ENCODE measurements at regions not wholly inside any gene's neighbourhood (a gene's known extent, or its start where the extent isn't known, plus 50 kb on each side); places are given as distances from the start of the nearest gene placed in this dataset.
"Not testable (repeated sequence)": the region's sequence is repeated elsewhere in the genome, so short reads cannot be mapped to it uniquely, and the experiment has no call there.

- DNase-seq (ENCODE audit: low spot score): no peak
Measured at GRCh38 chr5:174987443-174988012, 263.1 kb downstream of the MSX2 start.

GRCh38 chr5:174984863-174985262, 260.5 kb downstream of the MSX2 start:
- DNase-seq (ENCODE audit: low spot score): no peak

- no peak for DNase-seq (ENCODE audit: low spot score)
Measured at GRCh38 chr5:174982485-174982884, 258.1 kb downstream of the MSX2 start.

GRCh38 chr5:174981416-174981815, 257.0 kb downstream of the MSX2 start:
- DNase-seq (ENCODE audit: low spot score): peak; percentile 43

GRCh38 chr5:174980952-174981351, 256.6 kb downstream of the MSX2 start:
- no peak for DNase-seq (ENCODE audit: low spot score)

GRCh38 chr5:174972291-174972690, 247.9 kb downstream of the MSX2 start:
- no peak for DNase-seq (ENCODE audit: low spot score)

GRCh38 chr5:174971210-174971609, 246.8 kb downstream of the MSX2 start:
- DNase-seq (ENCODE audit: low spot score): no peak

GRCh38 chr5:174970502-174970901, 246.1 kb downstream of the MSX2 start:
- no peak for DNase-seq (ENCODE audit: low spot score)

- DNase-seq (ENCODE audit: low spot score): no peak
Measured at GRCh38 chr5:174953871-174954270, 229.5 kb downstream of the MSX2 start.

GRCh38 chr5:174951151-174951780, 226.9 kb downstream of the MSX2 start:
- DNase-seq (ENCODE audit: low spot score): peak; percentile 75

- no peak for DNase-seq (ENCODE audit: low spot score)
Measured at GRCh38 chr5:174947548-174947947, 223.2 kb downstream of the MSX2 start.

- DNase-seq (ENCODE audit: low spot score): no peak
Measured at GRCh38 chr5:174945853-174946252, 221.5 kb downstream of the MSX2 start.

GRCh38 chr5:174943785-174944184, 219.4 kb downstream of the MSX2 start:
- DNase-seq (ENCODE audit: low spot score): no peak

GRCh38 chr5:174943002-174943401, 218.6 kb downstream of the MSX2 start:
- DNase-seq (ENCODE audit: low spot score): not testable (repeated sequence)

GRCh38 chr5:174937201-174938123, 213.1 kb downstream of the MSX2 start:
- DNase-seq (ENCODE audit: low spot score): peak; percentile 6

GRCh38 chr5:174935854-174936474, 211.6 kb downstream of the MSX2 start:
- DNase-seq (ENCODE audit: low spot score): peak; percentile 58

- not testable (repeated sequence) for DNase-seq (ENCODE audit: low spot score)
Measured at GRCh38 chr5:174931033-174931432, 206.7 kb downstream of the MSX2 start.

- DNase-seq (ENCODE audit: low spot score): no peak
Measured at GRCh38 chr5:174925586-174925985, 201.2 kb downstream of the MSX2 start.

- no peak for DNase-seq (ENCODE audit: low spot score)
Measured at GRCh38 chr5:174922955-174923354, 198.6 kb downstream of the MSX2 start.

GRCh38 chr5:174920906-174921550, 196.6 kb downstream of the MSX2 start:
- DNase-seq (ENCODE audit: low spot score): no peak

- DNase-seq (ENCODE audit: low spot score): no peak
Measured at GRCh38 chr5:174919351-174919750, 195.0 kb downstream of the MSX2 start.

GRCh38 chr5:174918655-174919054, 194.3 kb downstream of the MSX2 start:
- DNase-seq (ENCODE audit: low spot score): no peak
